ENCODE measurements at regions not wholly inside any gene's neighbourhood (a gene's known extent, or its start where the extent isn't known, plus 50 kb on each side); places are given as distances from the start of the nearest gene placed in this dataset.
"Not testable (repeated sequence)": the region's sequence is repeated elsewhere in the genome, so short reads cannot be mapped to it uniquely, and the experiment has no call there.

DNA sequence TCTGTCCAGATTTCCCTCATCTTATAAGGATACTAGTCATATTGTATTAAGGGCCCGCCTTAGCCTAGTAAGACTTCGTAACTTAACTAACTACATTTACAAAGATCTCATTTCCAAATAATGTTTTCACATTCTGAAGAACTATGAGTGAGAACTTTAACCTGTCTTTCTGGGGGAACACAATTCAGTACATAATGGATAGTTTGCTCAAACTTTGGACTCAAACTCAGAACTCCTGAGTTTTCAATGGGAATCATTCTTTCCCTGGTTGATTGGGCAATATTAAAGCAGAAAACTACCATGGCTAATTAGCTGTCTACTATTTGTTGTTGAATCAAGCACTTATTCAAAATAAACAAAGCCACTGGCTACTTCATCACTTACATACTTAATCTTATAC is 522.9 kb downstream of the REEP3 start:
- Histone ChIP-seq H2AFZ (ENCODE audit: low read depth, low read length) (no peak overlapping the region), H3K27ac (ENCODE audit: low read length, poor library complexity, severe bottlenecking) (no peak overlapping the region), H3K27me3 (ENCODE audit: control insufficient read depth in 1 of 2, insufficient read depth in 1 of 2, low read length in 2 of 2) (no peaks in the 10 kb centered on the region), H3K4ac (ENCODE audit: low read depth in 1 of 2, low read length in 2 of 2) (no peak overlapping the region), H3K9ac (ENCODE audit: low read length) (no peak overlapping the region), H2BK15ac (ENCODE audit: low read depth, poor library complexity, severe bottlenecking) (no peak overlapping the region), H4K8ac (ENCODE audit: low read length) (no peak overlapping the region), H3K18ac (ENCODE audit: low read depth in 1 of 2, low read length in 2 of 2) (no peak overlapping the region), H3K14ac (ENCODE audit: low read length in 2 of 2) (no peak overlapping the region), H2BK5ac (ENCODE audit: low read depth, low read length, poor library complexity, severe bottlenecking) (no peak overlapping the region), H2BK120ac (ENCODE audit: low read depth, low read length) (no peak overlapping the region), H3K4me2 (ENCODE audit: low read length, poor library complexity, severe bottlenecking) (no peak overlapping the region), H4K91ac (ENCODE audit: low read length) (no peak overlapping the region), H3K4me1 (ENCODE audit: control insufficient read depth, insufficient read depth, low read depth, low read length) (peaks cover 2% of the 10 kb centered on the region), H2BK12ac (ENCODE audit: low read length in 2 of 2) (no peak overlapping the region), H3K23ac (ENCODE audit: low read length in 2 of 2) (no peak overlapping the region), H3K36me3 (ENCODE audit: control insufficient read depth in 1 of 2, insufficient read depth in 2 of 2, low read depth in 1 of 2, low read length in 2 of 2) (no peaks in the 10 kb centered on the region), H2AK5ac (ENCODE audit: low read length, severe bottlenecking) (no peak overlapping the region), H3K9me3 (ENCODE audit: control insufficient read depth, low read length) (no peaks in the 10 kb centered on the region), H3K79me1 (replicated peaks; ENCODE audit: low read length, poor library complexity, severe bottlenecking) (no peaks in the 10 kb centered on the region), H3K4me3 (ENCODE audit: insufficient read depth in 1 of 2, low read depth in 1 of 2, low read length in 2 of 2) (no peak overlapping the region)
- WGBS, result 92% methylated on average over 2 of the region's 2 CpGs
- DNase-seq, result no peak

DNA sequence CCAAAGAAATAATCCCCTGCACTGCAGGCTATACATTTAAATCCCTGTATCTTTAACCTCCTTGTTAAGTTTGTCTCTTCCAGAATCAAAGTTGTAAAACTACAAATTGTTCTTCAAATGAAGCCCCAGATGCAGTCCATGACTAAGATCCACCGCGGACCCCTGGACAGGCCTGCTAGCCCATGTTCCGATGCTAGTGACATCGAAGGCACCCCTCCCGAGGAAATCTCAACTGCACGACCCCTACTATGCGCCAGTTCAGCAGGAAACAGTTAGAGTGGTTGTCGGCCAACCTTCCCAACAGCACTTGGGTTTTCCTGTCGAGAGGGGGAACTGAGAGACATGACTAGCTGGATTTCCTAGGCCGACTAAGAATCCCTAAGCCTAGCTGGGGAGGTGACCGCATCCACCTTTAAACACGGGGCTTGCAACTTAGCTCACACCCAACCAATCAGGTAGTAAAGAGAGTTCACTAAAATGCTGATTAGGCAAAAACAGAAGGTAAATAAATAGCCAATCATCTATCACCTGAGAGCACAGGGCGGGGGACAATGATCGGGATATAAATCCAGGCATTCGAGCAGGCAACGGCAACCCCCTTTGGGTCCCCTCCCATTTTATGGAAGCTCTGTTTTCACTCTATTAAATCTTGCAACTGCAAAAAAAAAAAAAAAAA is 523.9 kb downstream of the REEP3 start:
- H3K4ac ChIP-seq (ENCODE audit: low read depth in 1 of 2, low read length in 2 of 2); H3K4me3 ChIP-seq (ENCODE audit: insufficient read depth in 1 of 2, low read depth in 1 of 2, low read length in 2 of 2); H2AFZ ChIP-seq (ENCODE audit: low read depth, low read length); H2BK120ac ChIP-seq (ENCODE audit: low read depth, low read length); H2BK15ac ChIP-seq (ENCODE audit: low read depth, poor library complexity, severe bottlenecking); DNase-seq; H3K27me3 ChIP-seq (ENCODE audit: control insufficient read depth in 1 of 2, insufficient read depth in 1 of 2, low read length in 2 of 2); H3K79me1 ChIP-seq (replicated peaks; ENCODE audit: low read length, poor library complexity, severe bottlenecking); H4K8ac ChIP-seq (ENCODE audit: low read length); H3K18ac ChIP-seq (ENCODE audit: low read depth in 1 of 2, low read length in 2 of 2); H3K4me1 ChIP-seq (ENCODE audit: control insufficient read depth, insufficient read depth, low read depth, low read length); H3K4me2 ChIP-seq (ENCODE audit: low read length, poor library complexity, severe bottlenecking); H3K9ac ChIP-seq (ENCODE audit: low read length); H3K14ac ChIP-seq (ENCODE audit: low read length in 2 of 2); H4K91ac ChIP-seq (ENCODE audit: low read length); H2AK5ac ChIP-seq (ENCODE audit: low read length, severe bottlenecking); H2BK5ac ChIP-seq (ENCODE audit: low read depth, low read length, poor library complexity, severe bottlenecking); H3K36me3 ChIP-seq (ENCODE audit: control insufficient read depth in 1 of 2, insufficient read depth in 2 of 2, low read depth in 1 of 2, low read length in 2 of 2); H2BK12ac ChIP-seq (ENCODE audit: low read length in 2 of 2); H3K9me3 ChIP-seq (ENCODE audit: control insufficient read depth, low read length); H3K27ac ChIP-seq (ENCODE audit: low read length, poor library complexity, severe bottlenecking); H3K23ac ChIP-seq (ENCODE audit: low read length in 2 of 2): not testable (repeated sequence)
- 89% methylated on average over 13 of the region's 16 CpGs for WGBS

DNA sequence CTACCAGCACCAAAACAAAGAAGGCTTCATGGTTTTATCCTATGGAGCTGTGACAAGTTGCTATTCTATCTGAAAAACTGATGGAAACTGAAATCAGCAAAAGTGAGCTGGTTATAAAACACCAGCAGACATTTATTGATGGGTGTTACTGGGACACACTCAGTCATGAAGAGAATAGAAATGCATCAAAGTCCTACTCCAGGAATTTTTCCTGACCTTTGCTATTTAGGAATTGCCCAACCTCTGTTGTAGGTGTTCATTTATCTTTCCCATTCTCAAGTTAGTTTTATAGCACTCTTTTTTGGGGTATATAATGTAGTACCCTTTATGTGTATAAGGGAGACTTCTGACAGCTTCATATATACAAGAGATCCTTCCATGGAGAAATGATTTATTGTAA is 533.2 kb downstream of the REEP3 start:
- H2BK12ac ChIP-seq (ENCODE audit: low read length in 2 of 2), result no peak overlapping the region
- no peak overlapping the region for H3K23ac ChIP-seq (ENCODE audit: low read length in 2 of 2)
- no peak overlapping the region for H3K14ac ChIP-seq (ENCODE audit: low read length in 2 of 2)
- H3K4me3 ChIP-seq (ENCODE audit: insufficient read depth in 1 of 2, low read depth in 1 of 2, low read length in 2 of 2), result no peak overlapping the region
- no peak overlapping the region for H3K9ac ChIP-seq (ENCODE audit: low read length)
- H3K36me3 ChIP-seq (ENCODE audit: control insufficient read depth in 1 of 2, insufficient read depth in 2 of 2, low read depth in 1 of 2, low read length in 2 of 2), result no peaks in the 10 kb centered on the region
- no peak overlapping the region for H3K18ac ChIP-seq (ENCODE audit: low read depth in 1 of 2, low read length in 2 of 2)
- H2BK15ac ChIP-seq (ENCODE audit: low read depth, poor library complexity, severe bottlenecking), result no peak overlapping the region
- H3K4me2 ChIP-seq (ENCODE audit: low read length, poor library complexity, severe bottlenecking), result no peak overlapping the region
- no peak overlapping the region for H2BK120ac ChIP-seq (ENCODE audit: low read depth, low read length)
- no peak overlapping the region for H2AK5ac ChIP-seq (ENCODE audit: low read length, severe bottlenecking)
- DNase-seq, result no peak
- H2BK5ac ChIP-seq (ENCODE audit: low read depth, low read length, poor library complexity, severe bottlenecking), result no peak overlapping the region
- H3K4me1 ChIP-seq (ENCODE audit: control insufficient read depth, insufficient read depth, low read depth, low read length), result no peaks in the 10 kb centered on the region
- H2AFZ ChIP-seq (ENCODE audit: low read depth, low read length), result no peak overlapping the region
- no peak overlapping the region for H4K91ac ChIP-seq (ENCODE audit: low read length)
- H3K27me3 ChIP-seq (ENCODE audit: control insufficient read depth in 1 of 2, insufficient read depth in 1 of 2, low read length in 2 of 2), result no peaks in the 10 kb centered on the region
- no peaks in the 10 kb centered on the region for H3K9me3 ChIP-seq (ENCODE audit: control insufficient read depth, low read length)
- H3K79me1 ChIP-seq (replicated peaks; ENCODE audit: low read length, poor library complexity, severe bottlenecking), result no peaks in the 10 kb centered on the region
- H4K8ac ChIP-seq (ENCODE audit: low read length), result no peak overlapping the region
- H3K4ac ChIP-seq (ENCODE audit: low read depth in 1 of 2, low read length in 2 of 2), result no peak overlapping the region
- no peak overlapping the region for H3K27ac ChIP-seq (ENCODE audit: low read length, poor library complexity, severe bottlenecking)

DNA sequence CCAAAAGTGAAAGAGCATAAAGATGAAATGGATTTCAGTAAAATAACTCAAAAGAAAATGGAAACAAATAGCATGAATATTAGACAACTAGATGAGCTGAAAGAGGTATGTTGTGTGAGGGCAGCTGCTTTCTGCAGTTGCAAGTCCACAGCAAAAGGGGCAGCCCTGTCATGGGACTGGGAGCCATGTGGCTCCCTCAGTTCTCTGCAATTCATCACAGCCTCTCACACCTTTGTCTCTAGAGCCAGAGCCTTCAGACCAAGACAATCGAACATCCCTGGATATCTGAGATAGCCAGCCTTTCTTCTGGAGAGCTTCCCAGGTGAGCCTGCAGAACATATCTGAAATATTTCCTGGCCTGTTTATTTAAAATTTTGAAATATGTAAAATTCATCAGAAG is 538.7 kb downstream of the REEP3 start:
- Histone ChIP-seq H2BK15ac (ENCODE audit: low read depth, poor library complexity, severe bottlenecking) (no peak overlapping the region), H3K36me3 (ENCODE audit: control insufficient read depth in 1 of 2, insufficient read depth in 2 of 2, low read depth in 1 of 2, low read length in 2 of 2) (no peaks in the 10 kb centered on the region), H2BK5ac (ENCODE audit: low read depth, low read length, poor library complexity, severe bottlenecking) (no peak overlapping the region), H4K91ac (ENCODE audit: low read length) (no peak overlapping the region), H2AK5ac (ENCODE audit: low read length, severe bottlenecking) (no peak overlapping the region), H3K9ac (ENCODE audit: low read length) (no peak overlapping the region), H3K27me3 (ENCODE audit: control insufficient read depth in 1 of 2, insufficient read depth in 1 of 2, low read length in 2 of 2) (no peaks in the 10 kb centered on the region), H3K4me3 (ENCODE audit: insufficient read depth in 1 of 2, low read depth in 1 of 2, low read length in 2 of 2) (no peak overlapping the region), H2BK12ac (ENCODE audit: low read length in 2 of 2) (no peak overlapping the region), H3K4ac (ENCODE audit: low read depth in 1 of 2, low read length in 2 of 2) (no peak overlapping the region), H2AFZ (ENCODE audit: low read depth, low read length) (no peak overlapping the region), H3K4me1 (ENCODE audit: control insufficient read depth, insufficient read depth, low read depth, low read length) (no peaks in the 10 kb centered on the region), H3K14ac (ENCODE audit: low read length in 2 of 2) (no peak overlapping the region), H3K27ac (ENCODE audit: low read length, poor library complexity, severe bottlenecking) (no peak overlapping the region), H3K79me1 (replicated peaks; ENCODE audit: low read length, poor library complexity, severe bottlenecking) (no peaks in the 10 kb centered on the region), H3K23ac (ENCODE audit: low read length in 2 of 2) (no peak overlapping the region), H4K8ac (ENCODE audit: low read length) (no peak overlapping the region), H2BK120ac (ENCODE audit: low read depth, low read length) (no peak overlapping the region), H3K9me3 (ENCODE audit: control insufficient read depth, low read length) (no peaks in the 10 kb centered on the region), H3K18ac (ENCODE audit: low read depth in 1 of 2, low read length in 2 of 2) (no peak overlapping the region), H3K4me2 (ENCODE audit: low read length, poor library complexity, severe bottlenecking) (no peak overlapping the region)
- WGBS, result 45% methylated on average over 1 of the region's 1 CpG
- DNase-seq, result no peak

Data from mesenchymal stem cell (in vitro differentiated cells and primary cell).